AG04450 (cell line): ENCODE measurements at regions not wholly inside any gene's neighbourhood (a gene's known extent, or its start where the extent isn't known, plus 50 kb on each side); places are given as distances from the start of the nearest gene placed in this dataset.

Experiments used
- CTCF ChIA-PET: fragments of 300-600, 350-600 bp; formaldehyde crosslinking; extraction: SDS; loops from one replicate; lab custom pipeline; 2022; ENCODE audit warnings: antibody characterized with exemption, inconsistent platforms; lab: Charles Lee
- POLR2A ChIA-PET: fragments of 350-600 bp; formaldehyde crosslinking; extraction: SDS; loops from one replicate; lab custom pipeline; 2021; ENCODE audit warnings: antibody characterized with exemption, inconsistent platforms; lab: Yijun Ruan, JAX
- DNase-seq: peaks from one replicate; pipeline ENCODE4 v3.0.0-alpha.2; 2011; ENCODE audit warnings: low read depth, low spot score
- H3K27ac ChIP-seq: one replicate; pipeline ENCODE4 v1.5.1; 2012; ENCODE audit warnings: low read depth, low read length, control low read depth
- H3K27me3 ChIP-seq: one replicate; pipeline ENCODE4 v1.6.0; 2012; ENCODE audit warnings: low read length; ENCODE audit not compliant: control insufficient read depth, insufficient read depth
- H3K4me3 ChIP-seq: 2 replicates; pipeline ENCODE4 v1.5.1; 2011; ENCODE audit warnings: mild to moderate bottlenecking, low read depth, low read length, control low read depth
- H3K9me3 ChIP-seq: 2 replicates; pipeline ENCODE4 v1.5.1; 2012; ENCODE audit warnings: low read length; ENCODE audit not compliant: control insufficient read depth, insufficient read depth
- TF ChIP-seq, protein P1 (sequence below): IDR thresholded peaks from 2 replicates; pipeline ENCODE4 v1.5.1; 2011; ENCODE audit warnings: low read depth, low read length, control low read depth, inconsistent platforms

- H3K27ac ChIP-seq = no peak overlapping the region
- no peak overlapping the region for H3K4me3 ChIP-seq
- TF ChIP-seq, protein P1, sequence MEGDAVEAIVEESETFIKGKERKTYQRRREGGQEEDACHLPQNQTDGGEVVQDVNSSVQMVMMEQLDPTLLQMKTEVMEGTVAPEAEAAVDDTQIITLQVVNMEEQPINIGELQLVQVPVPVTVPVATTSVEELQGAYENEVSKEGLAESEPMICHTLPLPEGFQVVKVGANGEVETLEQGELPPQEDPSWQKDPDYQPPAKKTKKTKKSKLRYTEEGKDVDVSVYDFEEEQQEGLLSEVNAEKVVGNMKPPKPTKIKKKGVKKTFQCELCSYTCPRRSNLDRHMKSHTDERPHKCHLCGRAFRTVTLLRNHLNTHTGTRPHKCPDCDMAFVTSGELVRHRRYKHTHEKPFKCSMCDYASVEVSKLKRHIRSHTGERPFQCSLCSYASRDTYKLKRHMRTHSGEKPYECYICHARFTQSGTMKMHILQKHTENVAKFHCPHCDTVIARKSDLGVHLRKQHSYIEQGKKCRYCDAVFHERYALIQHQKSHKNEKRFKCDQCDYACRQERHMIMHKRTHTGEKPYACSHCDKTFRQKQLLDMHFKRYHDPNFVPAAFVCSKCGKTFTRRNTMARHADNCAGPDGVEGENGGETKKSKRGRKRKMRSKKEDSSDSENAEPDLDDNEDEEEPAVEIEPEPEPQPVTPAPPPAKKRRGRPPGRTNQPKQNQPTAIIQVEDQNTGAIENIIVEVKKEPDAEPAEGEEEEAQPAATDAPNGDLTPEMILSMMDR = no peak
- POLR2A ChIA-PET = no interaction called here
- DNase-seq = peak; percentile 68
- CTCF ChIA-PET = interaction anchor here (0.8 kb wide), 1 partner anchor 765 kb away, joined by 3 read pairs; no protein-coding TSS in a partner anchor
- peaks cover 5% of the 10 kb centered on the region for H3K27me3 ChIP-seq
- H3K9me3 ChIP-seq = peaks cover 4% of the 10 kb centered on the region; the same call in 1 of the 2 replicates
These were observed 162.9 kb upstream of the AGAP1 start for GRCh38 chr2:235330775-235331451.

DNA sequence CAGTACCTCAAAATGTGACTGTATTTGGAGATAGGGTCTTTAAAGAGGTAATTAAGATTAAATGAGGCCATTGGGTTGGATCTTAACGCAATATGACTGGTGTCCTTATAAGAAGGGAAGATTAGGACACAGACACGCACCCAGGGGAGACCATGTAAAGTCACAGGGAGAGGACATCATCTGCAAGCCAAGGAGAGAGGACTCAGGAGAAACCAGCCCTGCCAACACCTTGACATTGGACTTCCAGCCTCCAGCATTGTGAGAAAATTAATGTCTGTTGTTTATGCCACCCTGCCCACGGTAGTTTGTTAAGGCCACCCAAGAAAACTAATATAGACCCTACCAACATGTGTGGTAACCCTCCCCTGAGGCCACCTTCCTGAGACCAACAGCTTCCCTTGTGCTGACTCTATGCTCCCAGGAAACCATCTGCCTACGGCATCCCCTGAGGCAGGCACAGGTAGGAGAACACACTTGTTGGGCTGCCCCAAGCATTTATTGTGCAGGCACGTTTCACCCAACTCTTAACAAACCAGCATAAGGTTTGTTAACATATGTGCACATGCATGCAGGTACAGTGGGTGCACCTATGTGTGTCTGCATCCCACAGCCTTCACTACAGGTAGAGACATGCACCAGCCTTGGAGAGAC lies 161.5 kb upstream of the AGAP1 start:
- Histone ChIP-seq H3K4me3 (no peak overlapping the region), H3K27me3 (peaks cover 6% of the 10 kb centered on the region), H3K9me3 (peaks cover 4% of the 10 kb centered on the region; the same call in 1 of the 2 replicates), H3K27ac (no peak overlapping the region)
- ChIA-PET CTCF (no interaction called here), POLR2A (no interaction called here)
- TF ChIP-seq, protein P1 = no peak
- no peak for DNase-seq

DNA sequence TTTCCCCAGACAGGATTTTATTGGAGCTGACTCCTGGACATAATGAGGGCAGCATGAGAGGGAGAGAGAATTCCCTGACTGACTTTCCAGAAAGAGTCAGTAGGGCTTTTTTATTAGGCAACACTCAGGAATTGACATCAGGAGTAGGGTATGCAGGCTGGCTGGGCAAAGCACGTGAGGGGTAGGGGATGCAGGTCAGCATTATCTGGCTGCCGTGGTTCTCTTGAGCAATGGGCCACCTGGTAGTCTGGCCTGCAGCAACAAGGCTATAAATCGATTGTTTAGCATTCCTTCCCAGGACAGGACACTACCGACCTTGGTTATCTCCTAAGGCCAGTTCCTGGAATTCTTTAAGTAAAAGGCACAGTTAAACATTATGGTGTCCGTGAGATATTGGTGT lies 160.8 kb upstream of the AGAP1 start:
- Histone ChIP-seq H3K4me3 (no peak overlapping the region), H3K9me3 (peaks cover 4% of the 10 kb centered on the region; the same call in 1 of the 2 replicates), H3K27me3 (peaks cover 13% of the 10 kb centered on the region), H3K27ac (no peak overlapping the region)
- POLR2A ChIA-PET = no interaction called here
- CTCF ChIA-PET = no interaction called here
- TF ChIP-seq, protein P1 = no peak
- no peak for DNase-seq

GRCh38 chr2:235334179-235334578 lies 159.7 kb upstream of the AGAP1 start:
- Histone ChIP-seq H3K4me3 (no peak overlapping the region), H3K27ac (no peak overlapping the region), H3K9me3 (peaks cover 4% of the 10 kb centered on the region; the same call in 1 of the 2 replicates), H3K27me3 (peaks cover 19% of the 10 kb centered on the region)
- no peak for DNase-seq
- CTCF ChIA-PET = no interaction called here
- POLR2A ChIA-PET = no interaction called here
- TF ChIP-seq, protein P1 = no peak

DNA sequence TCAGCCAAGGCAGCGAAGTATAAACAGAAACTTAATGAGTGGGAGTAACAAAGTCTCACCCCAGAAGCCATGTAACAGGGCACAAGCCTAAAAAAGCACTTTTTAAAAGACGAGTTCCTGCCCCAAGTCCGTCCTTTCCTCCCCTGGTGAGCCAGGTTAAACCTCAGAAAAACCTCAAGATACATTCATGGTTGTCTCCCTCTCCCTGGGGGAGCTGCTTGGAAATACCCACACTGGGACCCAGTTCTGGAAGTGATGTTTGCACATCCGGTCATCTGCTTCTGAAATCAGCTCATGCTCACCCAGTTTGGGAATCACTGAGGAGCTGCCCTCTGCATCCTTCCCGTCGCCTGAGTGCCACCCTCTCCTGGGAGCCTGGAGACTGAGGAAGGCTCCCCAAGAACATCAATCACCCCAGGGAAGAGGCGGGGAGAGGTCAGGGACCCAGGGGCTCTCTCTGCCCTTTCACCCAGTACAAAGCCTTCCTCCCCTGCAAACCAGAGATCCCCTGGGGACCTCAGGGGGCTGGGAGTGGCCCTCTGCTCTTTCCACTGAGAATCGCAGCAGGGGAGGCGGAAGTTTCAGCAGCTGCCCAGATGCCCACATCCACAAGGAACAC lies 150.6 kb upstream of the AGAP1 start:
- peaks cover 17% of the 10 kb centered on the region for H3K9me3 ChIP-seq
- no peak for DNase-seq
- POLR2A ChIA-PET = no interaction called here
- CTCF ChIA-PET = no interaction called here
- no peak overlapping the region for H3K27ac ChIP-seq
- TF ChIP-seq, protein P1 = no peak
- H3K4me3 ChIP-seq = no peak overlapping the region
- H3K27me3 ChIP-seq = peaks cover 10% of the 10 kb centered on the region
